ENCODE measurements at regions not wholly inside any gene's neighbourhood (a gene's known extent, or its start where the extent isn't known, plus 50 kb on each side); places are given as distances from the start of the nearest gene placed in this dataset.

GRCh38 chr10:80794994-80795393 lies 257.3 kb downstream of the SH2D4B start:
- in situ Hi-C loops (cut with HindIII; ENCODE audit: extremely low pct_ligation_motif_present, low pct_unique_long_range_greater_than_20kb): no loop called here
- no peak overlapping the region for H3K27ac ChIP-seq (ENCODE audit: extremely low read length, insufficient read depth, low read length)
- intact Hi-C loops (cut with micrococcal nuclease; ENCODE audit: unreplicated experiment): no loop called here
- H3K36me3 ChIP-seq (replicated peaks in 1 of 2; ENCODE audit: control insufficient read depth in 1 of 2, insufficient read depth in 2 of 2, low read length in 2 of 2): no peaks in the 10 kb centered on the region
- H4K20me1 ChIP-seq (ENCODE audit: insufficient read depth, low read length): no peaks in the 10 kb centered on the region
- no peak overlapping the region for H2AFZ ChIP-seq (ENCODE audit: low read length)
- no peak overlapping the region for H3K9ac ChIP-seq (ENCODE audit: insufficient read depth, low read depth, low read length)
- WGBS (ENCODE audit: low lambda C conversion rate): under 1% methylated on average over 3 of the region's 3 CpGs
- DNase-seq (ENCODE audit: low spot score): no peak
- no TSS peak for BruUV-seq (replicated peaks)
- no peaks in the 10 kb centered on the region; a peak in 1 of 5 replicates for H3K27me3 ChIP-seq (ENCODE audit: control insufficient read depth in 1 of 2, insufficient read depth in 2 of 2, low read length in 2 of 2)
- POLR2A ChIA-PET: no interaction called here
- no peak overlapping the region for H3K4me2 ChIP-seq (ENCODE audit: low read depth, low read length)
- FAIRE-seq: no peak
- no peaks in the 10 kb centered on the region for H3K79me2 ChIP-seq (ENCODE audit: insufficient read depth, low read length)
- CTCF ChIA-PET (ENCODE audit: low intra/inter-chr PET ratio, low total read pairs): no interaction called here
- no peaks in the 10 kb centered on the region for H3K4me1 ChIP-seq (ENCODE audit: insufficient read depth, low read length)
- TF ChIP-seq TARDBP (CRISPR knock-in tag; IDR thresholded peaks at IDR 0.05) (no peak), FOXA1 (IDR thresholded peaks at IDR 0.05) (peak; percentile 43; the same call in 1 of the 2 replicates), FOXA1 (CRISPR knock-in tag; IDR thresholded peaks at IDR 0.05) (no peak)
- H3K4me3 ChIP-seq (replicated peaks in 1 of 3; ENCODE audit: insufficient read depth in 1 of 3, low read depth in 2 of 3, low read length in 3 of 3): no peak overlapping the region
- H3K9me3 ChIP-seq (ENCODE audit: low read length): no peaks in the 10 kb centered on the region
- no peak for ATAC-seq

GRCh38 chr10:80805343-80806020 lies 267.8 kb downstream of the SH2D4B start:
- intact Hi-C loops (cut with micrococcal nuclease; ENCODE audit: unreplicated experiment): no loop called here

More at GRCh38 chr10:80805343-80806020, 267.8 kb downstream of the SH2D4B start:
- Histone ChIP-seq H3K27me3 (ENCODE audit: control insufficient read depth in 1 of 2, insufficient read depth in 2 of 2, low read length in 2 of 2) (no peaks in the 10 kb centered on the region), H4K20me1 (ENCODE audit: insufficient read depth, low read length) (no peaks in the 10 kb centered on the region), H3K4me3 (replicated peaks in 1 of 3; ENCODE audit: insufficient read depth in 1 of 3, low read depth in 2 of 3, low read length in 3 of 3) (no peak overlapping the region), H3K9ac (ENCODE audit: insufficient read depth, low read depth, low read length) (no peak overlapping the region), H3K4me2 (ENCODE audit: low read depth, low read length) (no peak overlapping the region), H2AFZ (ENCODE audit: low read length) (no peak overlapping the region), H3K79me2 (ENCODE audit: insufficient read depth, low read length) (no peaks in the 10 kb centered on the region), H3K4me1 (ENCODE audit: insufficient read depth, low read length) (no peaks in the 10 kb centered on the region), H3K27ac (ENCODE audit: extremely low read length, insufficient read depth, low read length) (no peak overlapping the region), H3K36me3 (replicated peaks in 1 of 2; ENCODE audit: control insufficient read depth in 1 of 2, insufficient read depth in 2 of 2, low read length in 2 of 2) (no peaks in the 10 kb centered on the region), H3K9me3 (ENCODE audit: low read length) (peaks cover 7% of the 10 kb centered on the region; the same call in 1 of the 2 replicates)
- no peak for TF ChIP-seq FOXC1 (CRISPR knock-in tag; IDR thresholded peaks at IDR 0.05; ENCODE audit: borderline replicate concordance)
- no peak for TF ChIP-seq ZNF451 (CRISPR knock-in tag; IDR thresholded peaks at IDR 0.05)
- TF ChIP-seq BRCA1 (CRISPR knock-in tag; IDR thresholded peaks at IDR 0.05): no peak
- WGBS (ENCODE audit: low lambda C conversion rate): 7% methylated on average over 2 of the region's 2 CpGs
- in situ Hi-C loops (cut with HindIII; ENCODE audit: extremely low pct_ligation_motif_present, low pct_unique_long_range_greater_than_20kb): no loop called here
- DNase-seq (ENCODE audit: low spot score): no peak
- POLR2A ChIA-PET: no interaction called here
- CTCF ChIA-PET (ENCODE audit: low intra/inter-chr PET ratio, low total read pairs): no interaction called here
- no TSS peak for BruUV-seq (replicated peaks)
- no peak for FAIRE-seq
- no peak for ATAC-seq

Data from HepG2 (cell line).